ENCODE measurements at regions not wholly inside any gene's neighbourhood (a gene's known extent, or its start where the extent isn't known, plus 50 kb on each side); places are given as distances from the start of the nearest gene placed in this dataset.

GRCh38 chr14:41285186-41285748 is 321.4 kb upstream of the LRFN5 start:
- no peak for TF ChIP-seq RXRA (IDR thresholded peaks at IDR 0.05; ENCODE audit: borderline replicate concordance, low read depth)
- TF ChIP-seq CTCF (IDR thresholded peaks at IDR 0.05), result no peak
- TF ChIP-seq, protein P1, sequence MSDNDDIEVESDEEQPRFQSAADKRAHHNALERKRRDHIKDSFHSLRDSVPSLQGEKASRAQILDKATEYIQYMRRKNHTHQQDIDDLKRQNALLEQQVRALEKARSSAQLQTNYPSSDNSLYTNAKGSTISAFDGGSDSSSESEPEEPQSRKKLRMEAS (IDR thresholded peaks at IDR 0.05; ENCODE audit: low read depth), result no peak
- TF ChIP-seq SIN3A (IDR thresholded peaks at IDR 0.05; ENCODE audit: borderline replicate concordance, low read depth, low read length), result no peak
- no peak for TF ChIP-seq EZH2phosphoT487 (IDR thresholded peaks at IDR 0.05; ENCODE audit: borderline replicate concordance, low read depth)
- TF ChIP-seq, protein P2, sequence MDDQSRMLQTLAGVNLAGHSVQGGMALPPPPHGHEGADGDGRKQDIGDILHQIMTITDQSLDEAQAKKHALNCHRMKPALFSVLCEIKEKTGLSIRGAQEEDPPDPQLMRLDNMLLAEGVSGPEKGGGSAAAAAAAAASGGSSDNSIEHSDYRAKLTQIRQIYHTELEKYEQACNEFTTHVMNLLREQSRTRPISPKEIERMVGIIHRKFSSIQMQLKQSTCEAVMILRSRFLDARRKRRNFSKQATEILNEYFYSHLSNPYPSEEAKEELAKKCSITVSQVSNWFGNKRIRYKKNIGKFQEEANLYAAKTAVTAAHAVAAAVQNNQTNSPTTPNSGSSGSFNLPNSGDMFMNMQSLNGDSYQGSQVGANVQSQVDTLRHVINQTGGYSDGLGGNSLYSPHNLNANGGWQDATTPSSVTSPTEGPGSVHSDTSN (IDR thresholded peaks at IDR 0.05), result no peak
- no peak for TF ChIP-seq ELF1 (IDR thresholded peaks at IDR 0.05)
- TF ChIP-seq CHD2 (IDR thresholded peaks at IDR 0.05; ENCODE audit: low read length, partially characterized antibody), result no peak
- no peak for TF ChIP-seq POLR2AphosphoS5 (IDR thresholded peaks at IDR 0.05; ENCODE audit: low read depth, low read length)
- no peak for TF ChIP-seq MEF2A (IDR thresholded peaks at IDR 0.05; ENCODE audit: borderline replicate concordance, low read depth)
